ENCODE measurements at regions not wholly inside any gene's neighbourhood (a gene's known extent, or its start where the extent isn't known, plus 50 kb on each side); places are given as distances from the start of the nearest gene placed in this dataset.
A peak's percentile ranks its signal among the peaks of the same experiment; 100 is the strongest.

DNA sequence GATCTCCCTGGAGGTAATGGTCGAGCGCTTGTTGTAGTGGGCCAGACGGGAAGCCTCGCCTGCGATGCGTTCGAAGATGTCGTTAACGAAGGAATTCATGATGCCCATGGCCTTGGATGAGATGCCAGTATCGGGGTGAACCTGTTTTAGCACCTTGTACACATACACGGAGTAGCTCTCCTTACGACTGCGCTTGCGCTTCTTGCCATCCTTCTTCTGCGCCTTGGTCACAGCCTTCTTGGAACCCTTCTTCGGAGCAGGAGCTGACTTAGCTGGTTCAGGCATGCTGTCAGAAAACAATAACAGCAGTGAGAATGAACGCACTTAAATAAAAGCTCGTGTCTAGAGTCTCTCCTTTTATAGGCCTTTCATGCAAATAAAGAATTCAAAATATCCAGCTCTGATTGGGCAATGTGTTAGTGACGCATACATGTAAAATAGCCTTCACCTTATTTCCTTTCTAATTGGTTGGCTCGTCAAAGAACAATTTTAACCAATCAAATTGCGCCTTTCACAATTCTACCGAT, 129.2 kb downstream of the HFE start:
- peak; percentile 69 to 70 for DNase-seq (ENCODE audit: low read depth in 2 of 2)

DNA sequence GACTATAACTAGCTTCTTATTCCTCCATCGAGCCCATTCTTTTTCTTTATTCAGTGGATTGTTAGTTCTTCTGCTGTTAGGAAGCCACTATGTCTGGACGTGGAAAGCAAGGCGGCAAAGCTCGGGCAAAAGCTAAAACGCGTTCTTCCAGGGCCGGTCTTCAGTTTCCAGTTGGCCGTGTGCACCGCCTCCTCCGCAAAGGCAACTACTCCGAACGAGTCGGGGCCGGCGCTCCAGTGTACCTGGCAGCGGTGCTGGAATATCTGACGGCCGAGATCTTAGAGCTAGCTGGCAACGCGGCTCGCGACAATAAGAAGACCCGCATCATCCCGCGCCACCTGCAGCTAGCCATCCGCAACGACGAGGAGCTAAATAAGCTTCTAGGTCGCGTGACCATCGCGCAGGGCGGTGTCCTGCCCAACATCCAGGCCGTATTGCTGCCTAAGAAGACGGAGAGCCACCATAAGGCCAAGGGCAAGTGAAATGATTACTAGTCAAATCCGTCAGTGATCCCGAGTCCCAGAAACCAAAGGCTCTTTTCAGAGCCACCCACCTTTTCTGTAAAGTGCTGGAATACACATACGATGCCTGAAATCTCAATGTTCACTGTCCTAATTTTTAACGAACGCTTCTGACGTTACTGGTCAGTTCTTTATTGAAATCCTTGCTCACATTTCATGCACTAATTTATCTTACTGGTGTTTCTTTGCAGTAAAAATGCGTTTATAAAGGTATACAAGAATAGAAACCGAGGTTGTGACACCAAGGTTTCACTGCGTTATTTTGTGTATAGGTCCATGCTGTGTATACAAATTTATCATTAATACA, 129.9 kb downstream of the HFE start:
- peak; percentile 58 to 66 for DNase-seq (ENCODE audit: low read depth in 2 of 2)

DNA sequence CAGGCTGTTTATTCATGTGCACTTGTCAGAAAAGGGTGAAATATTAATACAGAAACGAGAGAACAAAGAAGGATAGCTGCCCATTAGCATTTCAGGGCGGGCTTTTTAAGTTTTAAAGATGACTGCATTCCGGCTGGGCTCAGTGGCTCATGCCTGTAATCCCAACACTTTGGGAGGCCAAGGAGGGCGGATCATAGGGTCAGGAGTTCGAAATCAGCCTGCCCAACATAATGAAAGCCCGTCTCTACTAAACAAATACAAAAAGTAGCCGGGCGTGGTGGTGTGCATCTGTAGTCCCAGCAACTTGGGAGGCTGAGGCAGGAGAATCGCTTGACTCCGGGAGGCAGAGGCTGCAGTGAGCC, 130.5 kb downstream of the HFE start:
- no peak for DNase-seq (ENCODE audit: low read depth in 2 of 2)

DNA sequence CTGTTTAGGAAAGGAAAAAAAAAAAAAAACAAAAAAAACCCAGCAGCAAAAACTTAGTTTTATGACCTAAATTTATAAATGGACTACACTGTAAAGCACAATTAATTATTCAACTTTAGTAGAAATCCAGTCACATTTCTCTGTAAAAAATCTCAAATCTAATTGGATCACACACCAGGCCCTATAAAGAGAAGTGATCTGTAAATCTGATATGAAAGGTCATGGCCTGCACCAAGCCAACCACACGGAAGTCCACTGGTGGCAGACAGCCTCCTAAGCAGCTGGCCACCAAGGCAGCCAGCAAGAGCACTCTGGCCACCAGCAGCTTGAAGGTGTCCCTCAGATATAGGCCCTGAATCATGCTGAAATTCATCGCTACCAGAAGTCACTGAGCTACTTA, 131.6 kb downstream of the HFE start:
- no peak for DNase-seq (ENCODE audit: low read depth in 2 of 2)

DNA sequence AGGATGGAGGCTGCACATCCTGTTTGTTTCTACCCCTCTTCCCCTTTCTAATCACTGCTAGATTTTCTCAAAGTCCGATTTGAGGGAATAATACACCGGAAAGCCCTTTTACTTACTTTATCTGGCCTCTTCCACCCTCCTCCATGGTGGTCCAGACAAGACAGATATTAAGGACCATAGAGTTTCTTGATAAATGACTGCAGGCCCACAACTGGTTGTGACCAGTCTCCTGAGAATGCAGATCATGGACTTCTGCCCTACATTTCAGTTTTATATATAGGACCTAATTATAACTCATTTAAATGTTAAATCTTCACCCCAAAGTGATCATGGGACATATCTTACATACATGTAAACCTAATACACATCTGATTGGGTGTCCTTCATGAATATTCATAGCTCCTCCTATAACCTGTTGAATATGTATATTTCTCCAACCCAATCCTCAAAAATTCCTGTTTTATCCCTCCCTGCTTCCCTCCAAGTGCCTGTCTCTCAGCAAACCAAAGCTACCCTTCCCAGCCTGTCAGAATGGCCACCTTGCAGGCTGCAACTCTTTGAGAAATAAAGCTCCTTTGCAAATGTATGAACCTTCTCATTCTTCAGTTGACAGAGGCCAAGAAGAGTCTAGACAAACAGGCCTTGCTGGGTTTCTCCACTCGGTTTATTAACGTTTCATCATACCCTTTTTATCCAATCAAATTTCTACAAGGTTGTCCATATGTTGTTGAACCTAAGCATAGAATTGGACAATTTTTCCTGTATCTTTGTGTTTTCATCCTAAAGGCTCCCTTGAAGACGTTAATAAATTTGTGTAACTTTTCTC, 133.1 kb downstream of the HFE start:
- DNase-seq (ENCODE audit: low read depth in 2 of 2), result no peak

DNA sequence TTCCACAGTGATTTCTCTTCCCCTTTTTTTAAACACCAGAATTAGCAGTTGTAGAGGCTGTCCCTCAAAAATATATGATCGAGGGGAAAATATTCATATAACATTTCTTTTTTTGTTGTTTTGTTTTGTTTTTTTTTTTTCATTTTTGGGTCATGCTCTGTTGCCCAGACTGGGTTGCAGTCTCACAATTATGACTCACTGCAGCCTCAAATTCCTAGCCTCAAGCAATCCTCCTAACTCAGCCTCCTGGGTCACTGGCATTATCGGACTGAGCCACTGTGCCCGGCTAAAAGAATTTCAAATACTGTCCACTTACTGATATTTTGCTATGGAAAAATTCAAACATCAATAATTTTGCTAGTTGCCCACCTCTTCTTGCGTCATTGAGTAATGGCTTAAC, 134.0 kb downstream of the HFE start:
- DNase-seq (ENCODE audit: low read depth in 2 of 2), result no peak

DNA sequence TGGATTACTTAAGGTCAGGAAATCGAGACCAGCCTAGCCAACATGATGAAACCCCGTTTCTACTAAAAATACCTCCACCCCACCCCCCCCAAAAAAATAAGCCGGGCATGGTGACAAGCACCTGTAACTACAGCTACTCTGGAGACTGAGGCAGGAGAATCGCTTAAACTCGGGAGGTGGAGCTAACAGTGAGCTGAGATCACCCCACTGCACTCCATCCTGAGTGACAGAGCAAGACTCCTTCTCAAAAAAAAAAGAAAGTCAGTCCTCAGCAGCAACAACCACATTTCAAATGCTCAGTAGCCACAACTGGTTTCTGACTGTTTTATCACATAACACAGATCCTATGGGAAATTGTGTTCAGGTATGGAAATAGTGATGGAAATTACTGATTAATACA, 135.3 kb downstream of the HFE start:
- no peak for DNase-seq (ENCODE audit: low read depth in 2 of 2)

DNA sequence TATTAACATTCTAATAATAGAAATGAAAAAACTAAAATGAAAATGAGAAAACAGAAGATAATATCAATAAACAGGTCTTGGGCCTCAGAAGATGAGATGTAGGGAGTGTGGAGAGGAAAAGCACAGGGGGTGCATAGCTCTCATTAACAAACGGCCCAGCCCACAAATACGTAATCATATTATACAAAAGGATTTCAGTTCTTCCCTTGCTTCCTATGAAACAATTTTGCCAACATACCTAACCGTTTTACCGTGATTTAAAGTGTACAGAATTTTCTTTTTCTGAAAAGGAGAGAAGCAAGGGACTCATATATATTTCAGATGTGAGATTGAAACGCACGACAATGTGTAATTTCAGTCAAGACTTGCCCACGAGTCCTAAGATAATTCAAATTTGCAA, 136.0 kb downstream of the HFE start:
- no peak for DNase-seq (ENCODE audit: low read depth in 2 of 2)

DNA sequence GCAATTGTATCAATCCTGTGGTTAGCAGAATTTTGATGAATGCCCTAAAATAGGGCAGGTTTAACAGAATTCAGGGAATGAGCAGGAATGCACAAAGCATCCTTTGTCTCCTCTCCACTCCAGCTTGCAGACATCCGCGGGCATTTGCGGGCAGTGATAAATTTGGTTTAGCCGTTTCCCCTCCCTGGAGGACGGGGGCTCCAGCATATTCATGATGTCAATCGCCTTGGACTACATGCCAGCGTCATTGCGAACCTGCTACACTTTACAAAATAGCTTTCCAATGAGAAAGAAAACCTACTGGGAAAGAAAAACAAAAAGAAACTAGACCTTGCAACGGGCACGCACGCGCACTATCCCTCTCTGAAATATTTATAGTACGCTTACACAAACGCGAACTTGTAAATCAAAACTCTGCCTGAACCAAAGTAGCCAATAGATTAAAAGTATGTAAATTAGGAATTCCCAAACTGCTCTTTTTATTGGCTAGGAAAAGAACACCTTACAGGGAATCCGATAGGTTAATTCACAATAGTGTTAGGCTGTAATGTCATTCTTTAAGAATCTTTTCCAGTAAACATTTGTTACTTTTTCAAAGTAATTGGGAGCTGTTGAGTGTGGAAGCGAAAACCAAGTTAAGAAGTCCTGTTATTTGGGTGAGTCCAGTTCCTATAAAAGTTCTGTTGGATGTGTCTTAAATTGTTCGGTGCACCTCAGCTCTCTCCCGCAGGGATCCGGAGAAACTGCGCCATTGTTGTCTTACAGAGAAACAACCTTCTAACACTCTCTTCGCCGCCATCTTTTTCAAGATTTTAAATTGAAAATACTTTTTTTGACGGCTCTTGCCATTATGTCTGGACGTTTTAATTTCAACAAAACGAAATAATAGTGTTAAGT, 136.7 kb downstream of the HFE start:
- DNase-seq (ENCODE audit: low read depth in 2 of 2), result peak; percentile 49 to 50

DNA sequence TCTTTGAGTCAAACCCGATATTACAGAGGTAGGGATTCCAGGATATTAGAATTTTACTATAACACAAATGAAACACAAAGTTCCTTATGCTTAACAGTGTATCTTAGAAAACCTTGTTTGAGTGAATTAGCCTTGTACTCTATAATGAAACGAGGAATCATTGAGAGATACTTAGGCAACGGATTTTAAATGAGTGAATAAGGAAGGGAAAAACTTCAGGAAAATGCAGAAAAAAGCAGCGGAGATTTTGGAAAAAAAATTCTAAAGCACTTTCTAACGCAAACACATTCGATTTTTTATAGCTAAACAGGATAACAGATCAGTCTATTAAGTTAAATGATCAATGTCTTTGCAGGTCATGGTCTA, 137.3 kb downstream of the HFE start:
- no peak for DNase-seq (ENCODE audit: low read depth in 2 of 2)

DNA sequence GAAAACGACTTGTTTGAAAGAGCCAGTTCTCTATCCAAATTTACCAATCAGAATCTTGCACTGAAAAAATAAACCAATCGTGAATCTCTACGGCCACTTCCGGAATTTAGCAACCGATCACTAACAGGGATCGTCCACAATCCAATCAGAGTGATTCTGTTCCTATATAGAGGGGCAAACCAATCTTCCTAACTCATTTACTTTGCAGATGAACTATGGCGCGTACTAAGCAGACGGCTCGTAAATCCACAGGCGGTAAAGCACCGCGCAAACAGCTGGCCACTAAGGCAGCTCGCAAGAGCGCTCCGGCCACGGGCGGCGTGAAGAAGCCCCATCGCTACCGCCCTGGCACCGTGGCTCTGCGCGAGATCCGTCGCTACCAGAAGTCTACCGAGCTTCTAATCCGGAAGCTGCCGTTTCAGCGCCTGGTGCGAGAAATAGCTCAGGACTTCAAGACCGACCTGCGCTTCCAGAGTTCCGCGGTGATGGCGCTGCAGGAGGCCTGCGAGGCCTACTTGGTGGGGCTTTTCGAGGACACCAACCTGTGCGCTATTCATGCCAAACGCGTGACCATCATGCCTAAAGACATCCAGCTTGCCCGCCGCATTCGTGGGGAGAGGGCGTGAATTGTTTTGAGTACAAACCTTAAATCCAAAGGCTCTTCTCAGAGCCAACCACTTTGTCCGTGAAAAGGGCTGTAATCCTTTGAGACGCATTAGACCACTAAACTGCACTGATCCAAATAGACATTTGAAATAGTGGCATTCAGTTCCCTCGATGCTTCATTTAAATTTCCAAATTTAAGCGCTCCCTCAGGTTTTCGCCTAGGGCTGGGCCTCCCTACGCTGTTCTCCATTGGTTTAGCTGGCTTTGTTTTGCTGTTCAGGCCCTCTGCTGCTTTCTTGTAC, 138.0 kb downstream of the HFE start:
- no peak for DNase-seq (ENCODE audit: low read depth in 2 of 2)

DNA sequence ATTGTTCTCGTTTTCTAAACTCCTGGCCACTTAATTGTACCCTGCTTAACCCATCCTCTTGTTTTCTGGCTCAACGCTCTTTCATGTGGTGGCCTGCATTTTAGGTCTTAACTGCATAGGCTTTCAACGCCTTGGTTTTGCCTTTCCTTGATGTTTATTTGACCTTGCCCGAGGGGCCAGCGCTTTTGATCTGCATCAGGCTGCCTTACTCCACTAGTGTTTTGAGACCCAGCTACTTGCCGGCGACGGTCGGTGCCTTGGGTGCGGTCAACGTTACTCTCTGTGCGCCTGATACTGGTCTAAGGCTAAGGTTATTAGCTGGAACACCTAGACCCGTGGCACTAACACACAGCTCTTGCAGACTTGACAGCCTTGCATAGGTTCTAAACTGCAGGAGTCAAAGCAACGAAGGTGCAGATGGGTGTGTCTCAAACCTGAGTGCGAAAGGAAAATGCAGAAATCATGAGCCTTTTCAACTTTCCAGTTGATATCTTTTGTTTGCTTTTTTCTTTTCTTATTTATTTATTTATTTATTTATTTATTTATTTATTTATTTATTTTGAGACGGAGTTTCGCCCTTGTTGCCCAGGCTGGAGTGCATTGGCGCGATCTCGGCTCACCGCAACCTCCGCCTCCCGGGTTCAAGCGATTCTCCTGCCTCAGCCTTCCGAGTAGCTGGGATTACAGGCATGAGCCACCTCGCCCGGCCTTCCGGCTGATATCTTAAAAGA, 138.8 kb downstream of the HFE start:
- DNase-seq (ENCODE audit: low read depth in 2 of 2), result no peak

DNA sequence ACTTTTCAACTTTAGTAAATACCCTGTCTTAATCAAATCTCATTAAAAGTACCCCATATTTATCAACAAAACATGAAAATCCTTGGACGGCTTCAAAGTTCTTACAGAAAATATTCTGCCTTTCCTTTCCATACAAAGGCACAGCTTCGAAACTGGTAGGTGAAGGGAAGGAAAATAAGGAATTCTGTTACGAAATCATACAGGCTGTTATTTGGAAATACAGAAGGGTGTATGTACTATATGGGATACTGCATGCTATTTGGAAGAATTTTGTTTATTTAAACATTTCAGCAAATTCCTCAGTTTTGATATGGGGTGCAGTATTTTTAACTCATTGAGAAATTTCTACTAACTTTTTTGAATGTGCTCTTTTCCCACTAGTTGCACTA, 138.4 kb upstream of the BTN3A2 start:
- DNase-seq (ENCODE audit: low read depth in 2 of 2), result no peak

DNA sequence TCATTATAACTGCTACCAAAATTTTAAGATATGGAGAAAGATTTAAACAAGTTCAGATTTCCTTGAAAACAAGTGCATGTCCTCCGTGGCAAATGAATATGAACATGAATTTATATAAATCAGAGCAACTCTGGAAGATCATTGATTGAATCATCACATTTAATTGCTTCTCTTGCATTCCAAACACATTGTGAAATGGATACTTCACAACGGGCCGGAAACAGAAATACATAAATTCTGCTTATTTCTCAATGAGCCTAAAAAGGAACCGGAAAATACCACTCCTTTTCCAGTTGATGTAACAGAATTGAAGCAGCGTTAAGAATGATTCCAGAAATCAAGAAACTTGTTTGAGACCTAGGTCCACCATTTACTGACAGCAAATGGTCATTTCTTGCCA, 134.6 kb upstream of the BTN3A2 start:
- no peak for DNase-seq (ENCODE audit: low read depth in 2 of 2)

DNA sequence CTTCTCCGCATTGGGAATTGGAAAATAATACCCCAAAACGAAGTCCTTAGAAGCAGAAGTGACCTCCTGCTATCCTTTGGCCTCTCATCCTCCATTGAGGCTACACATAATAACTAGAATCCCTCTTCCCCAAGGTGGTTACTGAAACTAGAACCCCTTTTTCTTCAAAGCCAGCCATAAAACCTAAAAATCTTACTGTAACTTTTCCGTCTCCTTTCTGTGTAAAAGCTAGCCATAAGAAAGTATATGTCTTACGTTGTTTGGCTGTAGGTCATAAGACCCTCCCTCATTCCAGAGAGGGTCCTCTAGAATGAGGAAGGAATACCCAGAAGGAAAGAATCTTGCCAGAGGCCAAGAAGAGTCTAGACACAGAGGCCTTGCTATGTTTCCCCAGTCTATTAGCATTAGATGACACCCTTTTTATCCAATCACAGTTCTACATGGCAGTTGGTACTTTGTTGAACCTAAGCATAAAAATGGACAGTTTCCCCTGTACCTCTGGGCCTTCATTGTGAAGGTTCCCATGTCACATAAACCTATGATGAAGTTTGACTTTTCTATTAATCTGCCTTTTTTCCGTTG, 133.9 kb upstream of the BTN3A2 start:
- no peak for DNase-seq (ENCODE audit: low read depth in 2 of 2)

DNA sequence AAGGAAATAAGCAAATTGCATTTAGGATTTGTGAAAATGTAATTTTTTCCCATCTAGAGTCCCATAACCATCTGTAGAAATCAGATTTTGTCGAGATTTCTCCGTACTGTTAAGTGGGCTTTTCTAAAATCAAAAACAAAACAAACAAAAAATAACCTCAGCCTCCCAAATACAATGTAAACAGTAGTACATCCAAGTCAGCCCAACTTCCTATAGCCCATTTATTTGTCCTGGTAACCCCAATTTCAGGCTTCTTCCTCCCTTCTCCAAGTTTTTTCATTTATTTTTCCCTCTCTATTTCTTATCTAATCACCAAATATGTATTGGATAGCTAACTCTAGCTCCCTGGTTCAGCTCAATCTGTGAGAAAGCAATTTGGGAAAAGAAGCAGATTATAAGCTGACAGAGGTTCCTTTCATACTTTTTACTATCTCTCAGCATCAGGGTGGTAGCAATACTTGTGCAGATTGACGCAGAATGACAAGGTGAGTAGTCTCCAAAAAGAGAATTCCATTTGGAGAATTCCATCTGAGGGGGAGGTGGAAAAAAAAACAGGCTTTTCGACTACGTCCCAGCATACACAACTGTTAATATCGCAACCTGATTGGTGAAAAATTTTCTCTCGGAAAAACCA, 132.6 kb upstream of the BTN3A2 start:
- DNase-seq (ENCODE audit: low read depth in 2 of 2), result no peak

DNA sequence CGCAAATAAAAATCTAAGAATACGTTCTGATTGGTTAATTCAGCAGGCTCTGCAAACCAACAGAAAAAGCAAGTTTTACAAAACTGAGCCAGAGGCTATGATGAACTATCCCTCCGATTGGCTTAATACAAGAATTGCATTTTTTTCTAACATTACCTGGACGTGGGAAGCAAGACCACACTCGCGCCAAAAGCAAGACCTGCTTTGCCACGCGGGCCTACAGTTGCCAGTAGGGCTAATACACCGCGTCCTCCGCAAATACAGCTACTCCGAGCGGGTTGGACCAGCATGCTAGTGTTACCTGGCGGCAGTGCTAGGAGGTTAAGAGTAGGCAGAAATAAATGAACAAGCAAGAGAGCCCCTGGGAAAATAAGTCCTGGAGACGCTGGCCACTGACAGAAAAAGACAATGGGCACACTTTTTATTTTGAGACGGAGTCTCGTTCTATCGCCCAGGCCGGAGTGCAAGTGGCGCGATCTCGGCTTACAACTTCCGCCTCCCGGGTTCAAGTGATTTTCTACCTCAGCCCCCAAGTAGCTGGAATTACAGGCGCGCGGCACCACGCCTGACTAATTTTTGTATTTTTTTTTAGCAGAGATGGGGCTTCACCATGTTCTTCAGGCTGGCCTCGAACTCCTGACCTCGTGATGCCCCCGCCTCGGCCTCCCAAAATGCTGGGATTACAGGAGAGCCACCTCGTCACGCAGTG, 131.9 kb upstream of the BTN3A2 start:
- DNase-seq (ENCODE audit: low read depth in 2 of 2), result no peak

DNA sequence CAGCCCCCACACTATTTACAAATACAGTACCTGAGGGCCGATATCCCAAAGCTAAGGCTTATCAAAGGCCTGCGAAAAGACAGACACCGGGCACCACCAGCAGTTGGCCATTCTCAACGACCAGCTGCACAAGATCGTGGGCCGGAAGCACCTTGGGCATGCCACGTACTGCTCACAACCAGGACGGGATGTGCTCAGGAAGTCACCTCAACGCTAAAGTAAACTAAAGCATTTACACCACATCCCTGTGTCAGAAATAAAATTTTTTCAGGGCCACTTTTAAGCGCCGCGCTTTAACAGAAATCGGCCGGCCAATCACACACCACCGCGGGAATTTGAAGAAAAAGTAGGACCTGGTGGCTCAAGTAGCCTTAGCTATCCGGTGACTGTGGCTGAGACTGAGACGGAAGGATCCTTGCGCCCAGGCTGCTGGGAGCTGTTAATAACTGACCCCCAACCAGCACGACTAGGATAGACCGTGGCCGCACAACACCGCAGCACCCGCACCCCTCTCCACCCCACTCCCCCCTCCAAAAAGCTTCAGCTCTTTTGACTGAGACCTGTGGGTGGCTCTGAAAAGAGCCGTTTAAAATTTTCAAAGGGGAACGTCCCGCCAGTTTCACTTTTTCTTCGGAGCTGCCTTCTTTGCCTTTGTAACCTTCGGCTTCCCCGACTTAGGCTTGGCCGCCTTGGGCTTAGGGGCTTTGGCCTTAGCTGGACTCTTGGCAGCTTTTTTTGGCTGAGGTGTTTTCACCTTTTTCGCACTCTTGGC, 131.2 kb upstream of the BTN3A2 start:
- DNase-seq (ENCODE audit: low read depth in 2 of 2), result peak; percentile 40 to 43
